ENCODE measurements at regions not wholly inside any gene's neighbourhood (a gene's known extent, or its start where the extent isn't known, plus 50 kb on each side); places are given as distances from the start of the nearest gene placed in this dataset.

- TF ChIP-seq CTCF (IDR thresholded peaks at IDR 0.05) (no peak), EZH2 (IDR thresholded peaks at IDR 0.05) (no peak)
Measured at GRCh38 chr4:187387739-187388138, 607.8 kb upstream of the ZFP42 start.

All from neural progenitor cell (in vitro differentiated cells).